HepG2 (cell line): ENCODE measurements at regions not wholly inside any gene's neighbourhood (a gene's known extent, or its start where the extent isn't known, plus 50 kb on each side); places are given as distances from the start of the nearest gene placed in this dataset.

ENCODE experiments used
- ATF4 ChIP-seq, 2 experiments: fragments of 450-650 bp in 1 of 2; sonication (generic) in 1 of 2; formaldehyde crosslinking; IDR thresholded peaks; 2 replicates each; pipeline versions ENCODE4 v1.5.0 to v1.8.0; 2020 to 2022; ENCODE audit warnings: mild to moderate bottlenecking in 1 of 2, missing genetic modification reagents in 1 of 2
- BCL3 ChIP-seq: sonication (generic); formaldehyde crosslinking; IDR thresholded peaks from 2 replicates; pipeline ENCODE4 v1.5.1; 2020; ENCODE audit warnings: mild to moderate bottlenecking, missing genetic modification reagents, moderate library complexity
- IKZF5 ChIP-seq: IDR thresholded peaks from 2 replicates; pipeline ENCODE4 v1.6.1; 2018; ENCODE audit warnings: missing genetic modification reagents, mild to moderate bottlenecking, missing compliant biosample characterization
- MTA1 ChIP-seq: sonication (generic); formaldehyde crosslinking; IDR thresholded peaks from 2 replicates; pipeline ENCODE4 v1.4.0; 2020; ENCODE audit warnings: missing genetic modification reagents, mild to moderate bottlenecking, borderline replicate concordance
- NCOA2 ChIP-seq: sonication (generic); formaldehyde crosslinking; IDR thresholded peaks from 2 replicates; pipeline ENCODE4 v1.8.0; 2022; ENCODE audit warnings: inconsistent platforms
- NCOR1 ChIP-seq: fragments of 200-600 bp; sonication (generic); IDR thresholded peaks from 2 replicates; pipeline ENCODE4 v1.7.0; 2017; ENCODE audit warnings: antibody characterized with exemption, low read length, borderline replicate concordance
- PATZ1 ChIP-seq: sonication (generic); formaldehyde crosslinking; IDR thresholded peaks from 2 replicates; pipeline ENCODE4 v1.4.0; 2020; ENCODE audit warnings: missing genetic modification reagents
- PTBP1 ChIP-seq: fragments of 200-400 bp; formaldehyde crosslinking; IDR thresholded peaks from 2 replicates; pipeline ENCODE4 v1.6.1; 2018; ENCODE audit warnings: low read length, low read depth; ENCODE audit not compliant: poor library complexity, severe bottlenecking
- SALL1 ChIP-seq: sonication (generic); formaldehyde crosslinking; IDR thresholded peaks from 2 replicates; pipeline ENCODE4 v1.8.0; 2022; ENCODE audit warnings: mild to moderate bottlenecking, missing genetic modification reagents
- SOX13 ChIP-seq, 3 experiments: fragments of 450-650 bp in 1 of 3; sonication (generic) in 1 of 3; formaldehyde crosslinking in 1 of 3; IDR thresholded peaks in 2 of 3; conservative IDR thresholded peaks in 1 of 3; 2 replicates each; pipeline versions ENCODE4 v1.5.0 to v1.6.1; 2016 to 2020; ENCODE audit warnings: antibody characterized with exemption in 1 of 3, mild to moderate bottlenecking in 1 of 3, missing compliant biosample characterization in 1 of 3, missing genetic modification reagents in 1 of 3, moderate library complexity in 1 of 3
- STAG1 ChIP-seq: sonication (generic); formaldehyde crosslinking; IDR thresholded peaks from 2 replicates; pipeline ENCODE4 v1.4.0; 2020; ENCODE audit warnings: missing genetic modification reagents
- TEAD3 ChIP-seq: optimal IDR thresholded peaks from 2 replicates; pipeline ENCODE3; 2016; ENCODE audit warnings: borderline replicate concordance
- THAP11 ChIP-seq: IDR thresholded peaks from 2 replicates; pipeline ENCODE4 v1.6.1; 2016; ENCODE audit warnings: missing biosample characterization, missing genetic modification reagents
- WIZ ChIP-seq: sonication (generic); formaldehyde crosslinking; IDR thresholded peaks from 2 replicates; pipeline ENCODE4 v1.5.1; 2020; ENCODE audit warnings: mild to moderate bottlenecking, missing genetic modification reagents
- ZBTB33 ChIP-seq: sonication (generic); formaldehyde crosslinking; IDR thresholded peaks from 2 replicates; pipeline ENCODE4 v1.4.0; 2020; ENCODE audit warnings: missing genetic modification reagents
- ZNF24 ChIP-seq: fragments of 450-650 bp; IDR thresholded peaks from 2 replicates; pipeline ENCODE4 v1.6.1; 2017; ENCODE audit warnings: antibody characterized with exemption, mild to moderate bottlenecking
- ZNF263 ChIP-seq: sonication (generic); formaldehyde crosslinking; IDR thresholded peaks from 2 replicates; pipeline ENCODE4 v1.4.0; 2020; ENCODE audit warnings: missing genetic modification reagents
- ZNF331 ChIP-seq: sonication (generic); formaldehyde crosslinking; IDR thresholded peaks from 2 replicates; pipeline ENCODE4 v1.4.0; 2020; ENCODE audit warnings: missing genetic modification reagents
- ZNF333 ChIP-seq: sonication (generic); formaldehyde crosslinking; IDR thresholded peaks from 2 replicates; pipeline ENCODE4 v1.4.0; 2020; ENCODE audit warnings: mild to moderate bottlenecking, missing genetic modification reagents, borderline replicate concordance

GRCh38 chr12:93990832-93991803, 157.3 kb upstream of the PLXNC1 start (continued):
- no peak for TF ChIP-seq ZNF331
- no peak for TF ChIP-seq ZBTB33 (CRISPR knock-in tag)
- no peak for TF ChIP-seq MTA1 (CRISPR knock-in tag)
- 0 out of 2 replicates have a peak, but pooled peaks have one; percentile 46 for TF ChIP-seq WIZ (CRISPR knock-in tag)
- no peak for TF ChIP-seq ZNF263 (CRISPR knock-in tag)
- TF ChIP-seq SALL1 (CRISPR knock-in tag), result peak; percentile 39; the same call in 1 of the 2 replicates
- no peak for TF ChIP-seq PTBP1
- no peak for TF ChIP-seq ZNF333
- TF ChIP-seq PATZ1 (CRISPR knock-in tag), result peak; percentile 35; the same call in 1 of the 2 replicates
- no peak for TF ChIP-seq NCOA2
- TF ChIP-seq TEAD3 (CRISPR knock-in tag), result peak; percentile 25
- no peak for TF ChIP-seq ATF4 (CRISPR knock-in tag; IDR thresholded peaks at IDR 0.05)
- no peak for TF ChIP-seq SOX13 (IDR thresholded peaks at IDR 0.05)
- TF ChIP-seq SOX13 (CRISPR knock-in tag; conservative IDR thresholded peaks at IDR 0.05 in 1 of 2, IDR thresholded peaks at IDR 0.05 in 1 of 2), result no peak
- TF ChIP-seq STAG1, result peak; percentile 77
- no peak for TF ChIP-seq BCL3 (CRISPR knock-in tag)
- TF ChIP-seq IKZF5 (CRISPR knock-in tag), result no peak
- TF ChIP-seq THAP11 (CRISPR knock-in tag), result no peak
- no peak for TF ChIP-seq NCOR1
- TF ChIP-seq ZNF24, result no peak
